ENCODE measurements at regions not wholly inside any gene's neighbourhood (a gene's known extent, or its start where the extent isn't known, plus 50 kb on each side); places are given as distances from the start of the nearest gene placed in this dataset.

- ATAC-seq (peak; percentile 96), DNase-seq (ENCODE audit: low spot score) (peak; percentile 69)
- Mint-ChIP-seq H3K4me1 (no peaks in the 10 kb centered on the region), H3K9me3 (no peaks in the 10 kb centered on the region), H3K27me3 (ENCODE audit: low read depth) (no peaks in the 10 kb centered on the region), H3K36me3 (no peaks in the 10 kb centered on the region), H3K4me3 (no peak overlapping the region), H3K27ac (no peak overlapping the region)
- CTCF ChIA-PET: interaction anchor here (0.6 to 2.7 kb wide), 7 partner anchors 29 to 91 kb away, joined by 3 to 11 read pairs (median 6); no protein-coding TSS in a partner anchor
- POLR2A ChIA-PET: interaction anchor here (0.9 kb wide), 1 partner anchor 88 kb away, joined by 3 read pairs; no protein-coding TSS in a partner anchor
- TF ChIP-seq ERG (CRISPR knock-in tag; IDR thresholded peaks at IDR 0.05) (no peak), CTCF (IDR thresholded peaks at IDR 0.05) (peak; percentile 70)
Measured at GRCh38 chr7:65307651-65308299, 65.9 kb upstream of the ZNF92 start.

- Mint-ChIP-seq H3K9me3 (no peaks in the 10 kb centered on the region), H3K4me3 (no peak overlapping the region), H3K36me3 (no peaks in the 10 kb centered on the region), H3K27ac (no peak overlapping the region), H3K27me3 (ENCODE audit: low read depth) (no peaks in the 10 kb centered on the region), H3K4me1 (no peaks in the 10 kb centered on the region)
- ATAC-seq (no peak), DNase-seq (ENCODE audit: low spot score) (no peak)
- ChIA-PET POLR2A (no interaction called here), CTCF (interaction anchor here (1.1 kb wide), 1 partner anchor 18 kb away, joined by 3 read pairs; no protein-coding TSS in a partner anchor)
- no peak for TF ChIP-seq OVOL2 (CRISPR knock-in tag; IDR thresholded peaks at IDR 0.05; ENCODE audit: borderline replicate concordance)
- no peak for TF ChIP-seq ETV6 (CRISPR knock-in tag; IDR thresholded peaks at IDR 0.05)
- no peak for TF ChIP-seq KAT7 (CRISPR knock-in tag; IDR thresholded peaks at IDR 0.05; ENCODE audit: borderline replicate concordance)
- TF ChIP-seq ZBTB43 (CRISPR knock-in tag; IDR thresholded peaks at IDR 0.05): no peak
- no peak for TF ChIP-seq STAT6 (CRISPR knock-in tag; conservative IDR thresholded peaks at IDR 0.05; ENCODE audit: low read depth)
- no peak for TF ChIP-seq CREM (CRISPR knock-in tag; IDR thresholded peaks at IDR 0.05)
- no peak for TF ChIP-seq PRDM15 (CRISPR knock-in tag; IDR thresholded peaks at IDR 0.05)
- TF ChIP-seq FOXK1 (CRISPR knock-in tag; IDR thresholded peaks at IDR 0.05): no peak
- TF ChIP-seq ATF6 (CRISPR knock-in tag; IDR thresholded peaks at IDR 0.05): no peak
- TF ChIP-seq NR1H2 (CRISPR knock-in tag; IDR thresholded peaks at IDR 0.05): no peak
- no peak for TF ChIP-seq ESRRA (CRISPR knock-in tag; IDR thresholded peaks at IDR 0.05; ENCODE audit: borderline replicate concordance)
- no peak for TF ChIP-seq NR3C1 (CRISPR knock-in tag; conservative IDR thresholded peaks at IDR 0.05; ENCODE audit: low read depth)
- TF ChIP-seq SMAD3 (CRISPR knock-in tag; IDR thresholded peaks at IDR 0.05; ENCODE audit: borderline replicate concordance): no peak
- TF ChIP-seq IRF2 (CRISPR knock-in tag; IDR thresholded peaks at IDR 0.05; ENCODE audit: borderline replicate concordance, low read depth): no peak
- no peak for TF ChIP-seq PREB (CRISPR knock-in tag; IDR thresholded peaks at IDR 0.05; ENCODE audit: borderline replicate concordance)
- TF ChIP-seq GTF2I (CRISPR knock-in tag; conservative IDR thresholded peaks at IDR 0.05): no peak
- no peak for TF ChIP-seq SP1 (CRISPR knock-in tag; conservative IDR thresholded peaks at IDR 0.05)
- TF ChIP-seq JUN (CRISPR knock-in tag; IDR thresholded peaks at IDR 0.05): no peak
Measured at GRCh38 chr7:65304175-65304574, 69.5 kb upstream of the ZNF92 start.

Measured in WTC11 (cell line).